ENCODE measurements at regions not wholly inside any gene's neighbourhood (a gene's known extent, or its start where the extent isn't known, plus 50 kb on each side); places are given as distances from the start of the nearest gene placed in this dataset.

GRCh38 chr15:46297766-46298165 is 662.9 kb downstream of the SQOR start:
- no peak for DNase-seq (ENCODE audit: low read depth in 4 of 4, low spot score in 2 of 4)

- no peak for DNase-seq (ENCODE audit: low read depth in 4 of 4, low spot score in 2 of 4)
Measured at GRCh38 chr15:46300716-46301115, 665.9 kb downstream of the SQOR start.

- DNase-seq (ENCODE audit: low read depth in 4 of 4, low spot score in 2 of 4) = no peak
Measured at GRCh38 chr15:46301291-46301690, 666.5 kb downstream of the SQOR start.

GRCh38 chr15:46301826-46302225 is 667.0 kb downstream of the SQOR start:
- no peak for DNase-seq (ENCODE audit: low read depth in 4 of 4, low spot score in 2 of 4)

- DNase-seq (ENCODE audit: low read depth in 4 of 4, low spot score in 2 of 4) = no peak
Measured at GRCh38 chr15:46304321-46304720, 669.5 kb downstream of the SQOR start.

GRCh38 chr15:46307746-46308145 is 672.9 kb downstream of the SQOR start:
- DNase-seq (ENCODE audit: low read depth in 4 of 4, low spot score in 2 of 4) = no peak

- DNase-seq (ENCODE audit: low read depth in 4 of 4, low spot score in 2 of 4) = no peak
Measured at GRCh38 chr15:46309914-46310313, 675.1 kb downstream of the SQOR start.

- DNase-seq (ENCODE audit: low read depth in 4 of 4, low spot score in 2 of 4) = peak; percentile 41 to 80 (median 46)
Measured at GRCh38 chr15:46312133-46312740, 677.4 kb downstream of the SQOR start.

- DNase-seq (ENCODE audit: low read depth in 4 of 4, low spot score in 2 of 4) = no peak
Measured at GRCh38 chr15:46315434-46315833, 680.6 kb downstream of the SQOR start.

GRCh38 chr15:46316024-46316423 is 681.2 kb downstream of the SQOR start:
- DNase-seq (ENCODE audit: low read depth in 4 of 4, low spot score in 2 of 4) = no peak

GRCh38 chr15:46317029-46317428 is 682.2 kb downstream of the SQOR start:
- no peak for DNase-seq (ENCODE audit: low read depth in 4 of 4, low spot score in 2 of 4)

- DNase-seq (ENCODE audit: low read depth in 4 of 4, low spot score in 2 of 4) = no peak
Measured at GRCh38 chr15:46322753-46323152, 687.9 kb downstream of the SQOR start.

GRCh38 chr15:46326173-46326572 is 691.3 kb downstream of the SQOR start:
- no peak for DNase-seq (ENCODE audit: low read depth in 4 of 4, low spot score in 2 of 4)

GRCh38 chr15:46328821-46329220 is 694.0 kb downstream of the SQOR start:
- DNase-seq (ENCODE audit: low read depth in 4 of 4, low spot score in 2 of 4) = no peak

- DNase-seq (ENCODE audit: low read depth in 4 of 4, low spot score in 2 of 4) = no peak
Measured at GRCh38 chr15:46329876-46330275, 695.0 kb downstream of the SQOR start.

GRCh38 chr15:46331546-46331945 is 696.7 kb downstream of the SQOR start:
- no peak for DNase-seq (ENCODE audit: low read depth in 4 of 4, low spot score in 2 of 4)

- no peak for DNase-seq (ENCODE audit: low read depth in 4 of 4, low spot score in 2 of 4)
Measured at GRCh38 chr15:46343196-46343935, 708.5 kb downstream of the SQOR start.

GRCh38 chr15:46344115-46344724 is 709.4 kb downstream of the SQOR start:
- DNase-seq (ENCODE audit: low read depth in 4 of 4, low spot score in 2 of 4) = no peak

GRCh38 chr15:46344915-46345314 is 710.1 kb downstream of the SQOR start:
- DNase-seq (ENCODE audit: low read depth in 4 of 4, low spot score in 2 of 4) = no peak

- DNase-seq (ENCODE audit: low read depth in 4 of 4, low spot score in 2 of 4) = no peak
Measured at GRCh38 chr15:46354443-46354842, 719.6 kb downstream of the SQOR start.

GRCh38 chr15:46365572-46365971 is 730.7 kb downstream of the SQOR start:
- DNase-seq (ENCODE audit: low read depth in 4 of 4, low spot score in 2 of 4) = no peak
